Chondrocyte (in vitro differentiated cells): ENCODE measurements at regions not wholly inside any gene's neighbourhood (a gene's known extent, or its start where the extent isn't known, plus 50 kb on each side); places are given as distances from the start of the nearest gene placed in this dataset.

Experiments
- DNase-seq: peaks from one replicate; pipeline ENCODE4 v3.0.0; 2021; ENCODE audit warnings: mixed read lengths, low spot score
- H3K27ac Mint-ChIP-seq: one replicate; pipeline ENCODE4 v1.8.0; 2021; ENCODE audit warnings: mild to moderate bottlenecking, moderate library complexity, mixed read lengths; ENCODE audit not compliant: unreplicated experiment
- H3K27me3 Mint-ChIP-seq: 2 replicates; pipeline ENCODE4 v1.8.0; 2021; ENCODE audit warnings: low read depth, mixed read lengths
- H3K36me3 Mint-ChIP-seq: 2 replicates; pipeline ENCODE4 v1.8.0; 2021; ENCODE audit warnings: low read depth, mixed read lengths
- H3K4me1 Mint-ChIP-seq: 2 replicates; pipeline ENCODE4 v1.8.0; 2021; ENCODE audit warnings: low read depth, mild to moderate bottlenecking, mixed read lengths
- H3K4me3 Mint-ChIP-seq: one replicate; pipeline ENCODE4 v1.8.0; 2021; ENCODE audit warnings: mild to moderate bottlenecking, moderate library complexity, mixed read lengths; ENCODE audit not compliant: unreplicated experiment
- H3K9me3 Mint-ChIP-seq: 2 replicates; pipeline ENCODE4 v1.8.0; 2021; ENCODE audit warnings: low read depth, mixed read lengths
- TF ChIP-seq, protein P1 (sequence below): fragments of 200-600 bp; sonication (generic); IDR thresholded peaks from 2 replicates; pipeline ENCODE4 v1.5.0; 2021; ENCODE audit warnings: antibody characterized with exemption, mild to moderate bottlenecking, moderate library complexity

DNA sequence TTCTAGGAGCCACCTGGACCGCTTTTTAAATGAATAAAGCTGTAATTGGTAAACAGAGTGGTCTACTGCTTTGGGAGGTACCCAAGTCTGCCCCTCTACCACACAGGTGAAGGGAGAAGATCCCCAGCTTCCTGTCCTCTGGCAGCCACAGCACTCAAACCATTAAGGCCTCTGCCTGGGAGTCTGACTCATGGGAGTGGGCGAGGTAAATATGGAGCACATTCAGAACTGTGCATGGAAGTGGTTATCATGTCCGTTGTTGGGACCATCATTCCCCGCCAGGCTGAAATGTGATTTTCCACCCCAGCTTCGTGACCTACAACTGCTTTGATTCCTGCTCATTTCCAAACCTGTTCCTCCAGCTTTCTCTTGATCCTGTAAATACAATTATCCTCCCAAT is 59.5 kb upstream of the ALDH1B1 start:
- DNase-seq: no peak

DNA sequence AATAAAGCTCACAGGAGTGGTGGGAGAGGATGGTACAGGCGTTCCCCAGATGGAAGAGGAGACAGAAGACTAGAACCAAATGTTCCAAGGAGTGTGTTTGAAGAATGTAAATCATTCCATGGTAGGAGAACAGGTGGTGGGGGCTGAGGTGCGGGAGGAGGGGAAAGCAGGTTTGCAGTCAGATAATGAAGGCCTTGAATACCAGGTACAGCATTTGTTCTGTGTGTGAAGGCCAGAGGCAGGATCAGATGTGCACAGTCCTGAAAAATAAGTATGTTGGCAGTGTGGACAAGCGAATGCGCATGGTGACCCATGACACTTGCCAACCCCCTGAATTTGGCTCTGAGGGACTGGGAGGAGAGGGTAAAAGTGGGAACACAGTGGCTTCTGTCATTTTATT is 59.9 kb upstream of the ALDH1B1 start:
- Mint-ChIP-seq H3K27ac (no peak overlapping the region), H3K4me3 (no peak overlapping the region)

More for the DNA sequence above, 59.5 kb upstream of the ALDH1B1 start:
- no peaks in the 10 kb centered on the region for H3K36me3 Mint-ChIP-seq
- H3K27me3 Mint-ChIP-seq: peaks cover 1% of the 10 kb centered on the region
- no peaks in the 10 kb centered on the region for H3K4me1 Mint-ChIP-seq
- no peak overlapping the region for H3K27ac Mint-ChIP-seq
- no peak overlapping the region for H3K4me3 Mint-ChIP-seq
- TF ChIP-seq, protein P1, sequence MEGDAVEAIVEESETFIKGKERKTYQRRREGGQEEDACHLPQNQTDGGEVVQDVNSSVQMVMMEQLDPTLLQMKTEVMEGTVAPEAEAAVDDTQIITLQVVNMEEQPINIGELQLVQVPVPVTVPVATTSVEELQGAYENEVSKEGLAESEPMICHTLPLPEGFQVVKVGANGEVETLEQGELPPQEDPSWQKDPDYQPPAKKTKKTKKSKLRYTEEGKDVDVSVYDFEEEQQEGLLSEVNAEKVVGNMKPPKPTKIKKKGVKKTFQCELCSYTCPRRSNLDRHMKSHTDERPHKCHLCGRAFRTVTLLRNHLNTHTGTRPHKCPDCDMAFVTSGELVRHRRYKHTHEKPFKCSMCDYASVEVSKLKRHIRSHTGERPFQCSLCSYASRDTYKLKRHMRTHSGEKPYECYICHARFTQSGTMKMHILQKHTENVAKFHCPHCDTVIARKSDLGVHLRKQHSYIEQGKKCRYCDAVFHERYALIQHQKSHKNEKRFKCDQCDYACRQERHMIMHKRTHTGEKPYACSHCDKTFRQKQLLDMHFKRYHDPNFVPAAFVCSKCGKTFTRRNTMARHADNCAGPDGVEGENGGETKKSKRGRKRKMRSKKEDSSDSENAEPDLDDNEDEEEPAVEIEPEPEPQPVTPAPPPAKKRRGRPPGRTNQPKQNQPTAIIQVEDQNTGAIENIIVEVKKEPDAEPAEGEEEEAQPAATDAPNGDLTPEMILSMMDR: no peak
- no peaks in the 10 kb centered on the region for H3K9me3 Mint-ChIP-seq

DNA sequence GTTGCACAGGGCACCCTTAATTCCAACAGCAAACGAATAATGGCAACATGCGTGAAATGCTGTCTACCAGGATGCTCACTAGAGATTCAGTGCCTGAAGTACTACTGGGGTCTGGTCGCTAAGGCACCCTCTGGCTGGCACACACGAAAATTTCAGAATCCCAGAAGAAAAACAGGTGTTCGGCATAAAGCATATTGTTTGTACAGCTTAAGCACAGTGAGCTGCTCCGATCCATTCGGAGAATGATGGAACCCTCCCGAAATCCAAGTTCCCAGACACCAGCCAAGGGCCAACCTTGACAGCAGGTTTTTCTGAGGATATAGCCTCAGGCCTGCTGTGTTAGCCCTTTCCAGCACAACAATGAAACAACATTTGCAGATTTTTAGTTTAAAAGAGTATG is 61.4 kb upstream of the ALDH1B1 start:
- no peak for DNase-seq
- no peak overlapping the region for H3K4me3 Mint-ChIP-seq

More for the DNA sequence above, 59.9 kb upstream of the ALDH1B1 start:
- Mint-ChIP-seq H3K9me3 (no peaks in the 10 kb centered on the region), H3K4me1 (no peaks in the 10 kb centered on the region), H3K36me3 (peaks cover 1% of the 10 kb centered on the region), H3K27me3 (peaks cover 5% of the 10 kb centered on the region)
- DNase-seq: no peak
- TF ChIP-seq, protein P1: no peak

DNA sequence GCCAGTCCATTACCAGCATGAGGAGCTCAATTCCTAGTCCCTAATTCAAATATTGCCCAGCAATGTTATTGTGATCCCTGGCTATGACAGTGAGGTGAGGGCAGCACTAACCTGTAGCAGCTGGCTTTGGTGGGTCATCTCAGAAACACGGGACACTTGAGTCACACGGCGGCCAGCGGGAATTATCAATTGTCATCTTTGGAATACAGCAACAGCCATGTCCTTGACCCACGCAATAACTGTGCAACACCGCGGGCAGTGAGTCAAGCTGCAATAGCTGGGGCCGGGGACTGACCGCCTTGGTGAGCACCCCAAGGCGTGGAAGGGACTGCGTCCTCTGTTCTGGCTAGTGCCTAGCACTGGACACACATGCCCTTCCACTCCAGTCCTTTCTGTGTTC is 62.5 kb upstream of the ALDH1B1 start:
- H3K27ac Mint-ChIP-seq: no peak overlapping the region
- H3K27me3 Mint-ChIP-seq: peaks cover 8% of the 10 kb centered on the region
- TF ChIP-seq, protein P1: no peak
- peaks cover 1% of the 10 kb centered on the region for H3K36me3 Mint-ChIP-seq
- no peaks in the 10 kb centered on the region for H3K9me3 Mint-ChIP-seq
- no peak for DNase-seq
- no peak overlapping the region for H3K4me3 Mint-ChIP-seq
- no peaks in the 10 kb centered on the region for H3K4me1 Mint-ChIP-seq

More for the DNA sequence above, 61.4 kb upstream of the ALDH1B1 start:
- H3K27me3 Mint-ChIP-seq: peaks cover 8% of the 10 kb centered on the region
- H3K27ac Mint-ChIP-seq: no peak overlapping the region
- TF ChIP-seq, protein P1: no peak
- no peaks in the 10 kb centered on the region for H3K4me1 Mint-ChIP-seq
- peaks cover 1% of the 10 kb centered on the region for H3K36me3 Mint-ChIP-seq
- H3K9me3 Mint-ChIP-seq: no peaks in the 10 kb centered on the region

DNA sequence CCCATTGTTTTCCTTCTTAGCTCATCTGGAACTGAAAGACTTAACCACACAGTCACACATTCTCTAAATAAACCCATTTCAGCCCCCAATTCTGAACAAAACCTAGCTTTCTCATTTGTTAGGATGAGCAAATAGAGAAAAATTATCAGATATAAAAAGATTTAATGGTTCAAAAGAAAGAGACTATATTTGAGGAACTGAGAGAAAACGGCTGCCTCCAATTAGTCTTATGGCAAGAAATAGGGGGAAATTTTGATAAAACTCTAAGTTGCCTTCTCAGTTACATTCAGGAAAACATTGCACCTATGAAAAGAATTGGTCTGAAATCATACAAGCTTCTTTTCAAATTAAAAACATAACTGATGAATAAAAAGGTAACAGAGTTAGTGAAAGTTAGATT is 63.7 kb upstream of the ALDH1B1 start:
- TF ChIP-seq, protein P1: no peak
- H3K36me3 Mint-ChIP-seq: peaks cover 1% of the 10 kb centered on the region
- no peaks in the 10 kb centered on the region for H3K9me3 Mint-ChIP-seq
- no peaks in the 10 kb centered on the region for H3K4me1 Mint-ChIP-seq
- H3K27ac Mint-ChIP-seq: no peak overlapping the region
- H3K27me3 Mint-ChIP-seq: peaks cover 8% of the 10 kb centered on the region
- H3K4me3 Mint-ChIP-seq: no peak overlapping the region
- no peak for DNase-seq
